Astrocyte of the cerebellum (primary cell): ENCODE measurements at regions not wholly inside any gene's neighbourhood (a gene's known extent, or its start where the extent isn't known, plus 50 kb on each side); places are given as distances from the start of the nearest gene placed in this dataset.

Experiments used
- DNase-seq: peaks from one replicate; pipeline ENCODE4 v3.0.0-alpha.2; 2011; ENCODE audit warnings: low read depth
- H3K4me3 ChIP-seq: 2 replicates; pipeline ENCODE4 v1.5.1; 2011; ENCODE audit warnings: mild to moderate bottlenecking, low read depth, low read length, moderate library complexity
- in situ Hi-C: cut with HindIII; loops from 2 replicates; pipeline ENCODE4 v1.10.0; 2017; ENCODE audit warnings: low sequenced_read_pairs
- TF ChIP-seq, protein P1 (sequence below): IDR thresholded peaks from 2 replicates; pipeline ENCODE4 v1.5.1; 2012; ENCODE audit warnings: low read length, low read depth, moderate library complexity, mild to moderate bottlenecking; ENCODE audit errors: missing control alignments

DNA sequence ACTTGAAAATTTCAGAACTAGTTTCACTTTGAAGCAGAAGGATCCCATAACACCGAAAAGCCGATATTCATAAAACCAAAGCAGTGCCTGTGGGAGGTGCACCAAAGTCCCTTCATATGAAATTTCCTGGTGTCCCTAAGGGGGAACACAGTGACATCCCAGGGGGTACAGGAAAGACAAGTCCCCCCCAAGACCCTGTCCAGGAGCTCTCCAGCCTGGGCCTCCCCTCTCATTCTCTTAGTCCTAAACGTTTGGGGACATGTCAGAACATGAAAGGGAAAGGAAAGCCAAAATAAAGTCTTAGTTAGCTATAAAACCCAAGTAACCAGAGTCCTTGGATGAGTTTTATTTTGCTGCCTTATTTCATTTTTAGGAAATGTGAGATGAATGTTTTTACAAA is 56.6 kb downstream of the MRPL57 start:
- TF ChIP-seq, protein P1, sequence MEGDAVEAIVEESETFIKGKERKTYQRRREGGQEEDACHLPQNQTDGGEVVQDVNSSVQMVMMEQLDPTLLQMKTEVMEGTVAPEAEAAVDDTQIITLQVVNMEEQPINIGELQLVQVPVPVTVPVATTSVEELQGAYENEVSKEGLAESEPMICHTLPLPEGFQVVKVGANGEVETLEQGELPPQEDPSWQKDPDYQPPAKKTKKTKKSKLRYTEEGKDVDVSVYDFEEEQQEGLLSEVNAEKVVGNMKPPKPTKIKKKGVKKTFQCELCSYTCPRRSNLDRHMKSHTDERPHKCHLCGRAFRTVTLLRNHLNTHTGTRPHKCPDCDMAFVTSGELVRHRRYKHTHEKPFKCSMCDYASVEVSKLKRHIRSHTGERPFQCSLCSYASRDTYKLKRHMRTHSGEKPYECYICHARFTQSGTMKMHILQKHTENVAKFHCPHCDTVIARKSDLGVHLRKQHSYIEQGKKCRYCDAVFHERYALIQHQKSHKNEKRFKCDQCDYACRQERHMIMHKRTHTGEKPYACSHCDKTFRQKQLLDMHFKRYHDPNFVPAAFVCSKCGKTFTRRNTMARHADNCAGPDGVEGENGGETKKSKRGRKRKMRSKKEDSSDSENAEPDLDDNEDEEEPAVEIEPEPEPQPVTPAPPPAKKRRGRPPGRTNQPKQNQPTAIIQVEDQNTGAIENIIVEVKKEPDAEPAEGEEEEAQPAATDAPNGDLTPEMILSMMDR, result no peak
- no peak for DNase-seq
- in situ Hi-C loops, result no loop called here
- no peak overlapping the region for H3K4me3 ChIP-seq

DNA sequence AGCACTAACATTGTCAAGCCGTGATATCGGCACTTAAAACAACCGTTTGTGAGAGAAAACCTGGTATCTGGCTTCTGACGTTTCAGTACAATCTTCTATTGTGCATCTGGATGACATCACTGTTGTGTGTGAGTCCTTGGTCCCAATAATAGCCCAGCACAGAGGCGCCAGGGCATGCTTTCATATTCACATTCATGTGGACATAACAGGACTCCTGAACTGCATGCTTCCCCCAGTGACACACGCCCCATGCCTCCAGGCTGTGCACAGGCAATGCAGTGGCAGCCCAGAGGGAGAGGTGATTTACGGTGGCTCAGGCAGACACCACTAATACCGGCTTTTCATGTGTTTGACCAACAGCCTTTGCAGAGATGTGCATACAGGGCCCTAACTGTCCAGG is 58.1 kb downstream of the MRPL57 start:
- in situ Hi-C loops, result no loop called here
- H3K4me3 ChIP-seq, result no peak overlapping the region
- TF ChIP-seq, protein P1, result no peak
- no peak for DNase-seq

DNA sequence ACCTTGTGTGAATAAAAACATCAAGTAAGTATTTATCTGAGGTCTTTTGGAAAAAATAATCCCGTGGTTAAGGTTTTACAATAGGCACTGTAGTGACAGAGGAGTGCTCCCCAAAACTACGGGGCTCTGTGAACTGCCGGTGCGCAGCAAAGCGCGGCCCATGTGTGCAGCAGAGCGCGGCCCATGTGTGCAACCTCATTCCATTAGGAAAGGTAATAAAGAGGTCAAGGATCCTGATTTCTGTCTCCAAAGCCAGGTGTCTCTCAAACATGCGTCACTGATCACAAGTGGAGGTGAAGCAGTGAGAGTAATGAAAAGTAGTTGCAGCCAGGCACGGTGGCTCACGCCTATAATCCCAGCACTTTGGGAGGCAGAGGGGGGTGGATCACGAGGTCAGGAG is 58.7 kb downstream of the MRPL57 start:
- H3K4me3 ChIP-seq, result no peak overlapping the region
- TF ChIP-seq, protein P1, result no peak
- no peak for DNase-seq
- in situ Hi-C loops, result no loop called here

DNA sequence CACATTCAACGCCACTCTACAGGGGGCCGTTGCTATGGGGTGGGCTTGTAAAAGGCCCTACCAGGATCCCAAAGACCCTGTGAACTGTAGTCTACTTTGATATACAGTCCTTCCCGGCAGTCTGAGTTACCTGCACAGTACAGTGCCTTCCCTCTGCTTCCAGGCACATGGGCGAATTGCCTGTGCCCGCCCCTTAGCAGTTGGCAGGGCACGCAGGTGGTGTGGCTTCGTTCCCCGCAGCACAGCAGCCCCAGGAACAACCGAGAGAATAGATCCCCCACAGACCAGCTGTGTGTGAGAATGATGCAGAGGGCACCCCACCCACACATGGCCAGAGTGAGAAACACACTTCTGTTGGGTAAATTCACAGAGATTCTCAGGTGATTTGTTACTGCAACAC is 60.6 kb downstream of the MRPL57 start:
- H3K4me3 ChIP-seq, result no peak overlapping the region
- TF ChIP-seq, protein P1, result no peak
- in situ Hi-C loops, result no loop called here
- DNase-seq, result no peak

DNA sequence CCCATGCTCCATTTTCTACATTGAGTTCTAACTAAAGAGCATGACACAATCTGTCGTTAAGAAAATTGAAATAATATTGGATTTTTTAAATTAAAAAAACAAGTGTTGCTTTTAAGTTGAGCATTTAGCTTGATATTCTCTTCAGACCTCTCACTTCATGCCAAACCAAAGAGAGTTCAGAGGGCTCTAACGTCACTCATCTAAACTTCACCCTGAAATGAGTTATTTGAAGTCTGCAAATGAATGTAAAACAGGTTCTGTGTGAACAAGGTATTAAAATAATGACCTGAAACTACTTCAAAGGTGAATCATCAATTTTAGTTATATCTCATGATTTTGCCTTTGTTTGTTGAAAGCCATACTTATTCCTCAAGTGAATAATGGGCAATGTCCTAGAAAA is 61.8 kb downstream of the MRPL57 start:
- in situ Hi-C loops, result no loop called here

DNA sequence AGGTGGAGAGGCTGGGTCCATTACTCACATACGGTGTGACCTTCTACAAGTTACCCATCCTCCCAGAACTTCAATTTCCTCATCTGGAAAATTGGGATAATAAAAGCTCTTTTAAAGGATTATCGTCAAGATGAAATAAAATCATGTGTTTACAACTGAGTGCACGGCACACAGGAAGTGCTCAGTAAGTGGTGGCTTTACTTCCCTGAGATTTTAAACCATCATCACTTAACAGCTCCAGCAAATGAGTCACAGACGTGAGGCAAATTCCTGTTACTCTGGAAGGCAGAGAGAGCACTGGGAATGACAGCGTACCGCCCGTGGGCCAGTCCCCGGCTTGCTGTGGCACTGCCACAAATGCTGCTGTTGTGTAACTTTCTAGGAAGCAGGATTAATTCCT is 64.1 kb downstream of the MRPL57 start:
- TF ChIP-seq, protein P1, result no peak
- in situ Hi-C loops, result no loop called here
- H3K4me3 ChIP-seq, result no peak overlapping the region
- DNase-seq, result no peak

More for the DNA sequence above, 61.8 kb downstream of the MRPL57 start:
- TF ChIP-seq, protein P1, result no peak
- H3K4me3 ChIP-seq, result no peak overlapping the region
- no peak for DNase-seq

DNA sequence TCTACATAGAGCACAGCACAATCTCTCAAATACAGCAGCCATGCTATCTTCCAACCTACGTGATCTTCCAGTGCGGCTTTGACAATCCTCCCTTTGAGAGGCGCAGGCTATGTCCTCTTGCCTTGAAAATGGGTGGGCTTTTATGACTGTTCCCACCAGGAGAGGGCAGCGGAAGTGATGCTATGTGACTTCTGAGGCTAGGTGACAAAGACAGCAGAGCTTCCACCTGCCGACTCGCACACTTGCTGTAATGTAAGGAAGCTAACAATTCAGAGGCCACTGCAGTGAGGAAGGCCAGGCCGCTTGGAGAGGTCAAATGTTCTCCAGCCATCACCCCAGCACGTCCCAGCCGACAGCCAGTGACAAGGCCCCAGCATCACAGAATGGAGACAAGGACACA is 65.8 kb downstream of the MRPL57 start:
- in situ Hi-C loops, result no loop called here
- DNase-seq, result no peak
- no peak overlapping the region for H3K4me3 ChIP-seq
- TF ChIP-seq, protein P1, result no peak
